IPS-15b (cell line): ENCODE measurements at regions not wholly inside any gene's neighbourhood (a gene's known extent, or its start where the extent isn't known, plus 50 kb on each side); places are given as distances from the start of the nearest gene placed in this dataset.

Experiments used
- H3K27me3 ChIP-seq: one replicate; pipeline ENCODE4 v1.6.1; 2013; ENCODE audit warnings: low read length; ENCODE audit not compliant: control insufficient read depth, insufficient read depth
- H3K36me3 ChIP-seq: one replicate; pipeline ENCODE4 v1.6.1; 2013; ENCODE audit warnings: low read length; ENCODE audit not compliant: control insufficient read depth, insufficient read depth
- H3K4me1 ChIP-seq: one replicate; pipeline ENCODE4 v1.6.1; 2013; ENCODE audit warnings: mild to moderate bottlenecking, low read length; ENCODE audit not compliant: control insufficient read depth, insufficient read depth
- H3K4me3 ChIP-seq: one replicate; pipeline ENCODE4 v1.5.1; 2013; ENCODE audit warnings: low read depth, low read length
- H3K9ac ChIP-seq: one replicate; pipeline ENCODE4 v1.6.1; 2013; ENCODE audit warnings: low read depth, mild to moderate bottlenecking, low read length
- H3K9me3 ChIP-seq: one replicate; pipeline ENCODE4 v1.6.1; 2013; ENCODE audit warnings: mild to moderate bottlenecking, low read length; ENCODE audit not compliant: control insufficient read depth, insufficient read depth

GRCh38 chr21:28267449-28267848, 725.2 kb downstream of the LTN1 start:
- no peaks in the 10 kb centered on the region for H3K4me1 ChIP-seq
- no peaks in the 10 kb centered on the region for H3K27me3 ChIP-seq
- no peak overlapping the region for H3K4me3 ChIP-seq
- no peak overlapping the region for H3K9ac ChIP-seq
- H3K9me3 ChIP-seq: no peaks in the 10 kb centered on the region
- H3K36me3 ChIP-seq: no peaks in the 10 kb centered on the region

- H3K36me3 ChIP-seq: no peaks in the 10 kb centered on the region
- H3K4me1 ChIP-seq: no peaks in the 10 kb centered on the region
- no peak overlapping the region for H3K4me3 ChIP-seq
- no peaks in the 10 kb centered on the region for H3K27me3 ChIP-seq
- H3K9ac ChIP-seq: no peak overlapping the region
- no peaks in the 10 kb centered on the region for H3K9me3 ChIP-seq
Observed at GRCh38 chr21:28266061-28266460, 726.6 kb downstream of the LTN1 start.

- H3K9ac ChIP-seq: no peak overlapping the region
- H3K9me3 ChIP-seq: no peaks in the 10 kb centered on the region
- H3K36me3 ChIP-seq: no peaks in the 10 kb centered on the region
- H3K4me3 ChIP-seq: no peak overlapping the region
- H3K4me1 ChIP-seq: no peaks in the 10 kb centered on the region
- H3K27me3 ChIP-seq: no peaks in the 10 kb centered on the region
Observed at GRCh38 chr21:28263974-28264373, 728.7 kb downstream of the LTN1 start.

- no peaks in the 10 kb centered on the region for H3K27me3 ChIP-seq
- H3K4me3 ChIP-seq: no peak overlapping the region
- no peaks in the 10 kb centered on the region for H3K9me3 ChIP-seq
- H3K4me1 ChIP-seq: no peaks in the 10 kb centered on the region
- no peaks in the 10 kb centered on the region for H3K36me3 ChIP-seq
- H3K9ac ChIP-seq: no peak overlapping the region
Observed at GRCh38 chr21:28261298-28261697, 731.4 kb downstream of the LTN1 start.

GRCh38 chr21:28257276-28257675, 735.4 kb downstream of the LTN1 start:
- H3K27me3 ChIP-seq: no peaks in the 10 kb centered on the region
- H3K9me3 ChIP-seq: no peaks in the 10 kb centered on the region
- no peaks in the 10 kb centered on the region for H3K36me3 ChIP-seq
- no peak overlapping the region for H3K9ac ChIP-seq
- no peak overlapping the region for H3K4me3 ChIP-seq
- no peaks in the 10 kb centered on the region for H3K4me1 ChIP-seq

- no peaks in the 10 kb centered on the region for H3K36me3 ChIP-seq
- H3K4me1 ChIP-seq: no peaks in the 10 kb centered on the region
- no peaks in the 10 kb centered on the region for H3K9me3 ChIP-seq
- H3K27me3 ChIP-seq: no peaks in the 10 kb centered on the region
- H3K9ac ChIP-seq: no peak overlapping the region
- H3K4me3 ChIP-seq: no peak overlapping the region
Observed at GRCh38 chr21:28256837-28257236, 735.8 kb downstream of the LTN1 start.

GRCh38 chr21:28256420-28256831, 736.3 kb downstream of the LTN1 start:
- Histone ChIP-seq H3K4me3 (no peak overlapping the region), H3K36me3 (no peaks in the 10 kb centered on the region), H3K9me3 (no peaks in the 10 kb centered on the region), H3K4me1 (no peaks in the 10 kb centered on the region), H3K27me3 (no peaks in the 10 kb centered on the region), H3K9ac (no peak overlapping the region)

- Histone ChIP-seq H3K9ac (no peak overlapping the region), H3K4me3 (no peak overlapping the region), H3K27me3 (no peaks in the 10 kb centered on the region), H3K4me1 (peaks cover 3% of the 10 kb centered on the region), H3K36me3 (no peaks in the 10 kb centered on the region), H3K9me3 (no peaks in the 10 kb centered on the region)
Observed at GRCh38 chr21:28253961-28254360, 738.7 kb downstream of the LTN1 start.

GRCh38 chr21:28253338-28253737, 739.3 kb downstream of the LTN1 start:
- Histone ChIP-seq H3K4me3 (no peak overlapping the region), H3K9me3 (no peaks in the 10 kb centered on the region), H3K9ac (no peak overlapping the region), H3K36me3 (no peaks in the 10 kb centered on the region), H3K4me1 (peaks cover 3% of the 10 kb centered on the region), H3K27me3 (no peaks in the 10 kb centered on the region)

- peaks cover 3% of the 10 kb centered on the region for H3K4me1 ChIP-seq
- no peak overlapping the region for H3K9ac ChIP-seq
- no peaks in the 10 kb centered on the region for H3K36me3 ChIP-seq
- H3K27me3 ChIP-seq: no peaks in the 10 kb centered on the region
- H3K9me3 ChIP-seq: no peaks in the 10 kb centered on the region
- H3K4me3 ChIP-seq: no peak overlapping the region
Observed at GRCh38 chr21:28252928-28253327, 739.7 kb downstream of the LTN1 start.

- Histone ChIP-seq H3K9me3 (no peaks in the 10 kb centered on the region), H3K27me3 (no peaks in the 10 kb centered on the region), H3K4me1 (peaks cover 3% of the 10 kb centered on the region), H3K36me3 (no peaks in the 10 kb centered on the region), H3K4me3 (no peak overlapping the region), H3K9ac (no peak overlapping the region)
Observed at GRCh38 chr21:28250946-28251345, 741.7 kb downstream of the LTN1 start.

GRCh38 chr21:28247454-28248020, 745.1 kb downstream of the LTN1 start:
- Histone ChIP-seq H3K9ac (no peak overlapping the region), H3K9me3 (no peaks in the 10 kb centered on the region), H3K27me3 (no peaks in the 10 kb centered on the region), H3K4me1 (peaks cover 3% of the 10 kb centered on the region), H3K36me3 (no peaks in the 10 kb centered on the region), H3K4me3 (no peak overlapping the region)
